Panc1 (cell line): ENCODE measurements at regions not wholly inside any gene's neighbourhood (a gene's known extent, or its start where the extent isn't known, plus 50 kb on each side); places are given as distances from the start of the nearest gene placed in this dataset.

ENCODE experiments used
- ATAC-seq: fragments of 200-7000 bp; cut with Tn5 transposase; 2 replicates; pipeline ENCODE4 v1.9.1; 2020; ENCODE audit warnings: mild to moderate bottlenecking, moderate library complexity
- BruUV-seq: library from RNA; stranded (reverse); fragments of 400-500 nt; replicated peaks from 2 replicates; lab custom pipeline; 2021; lab: Mats Ljungman, UMichigan
- CTCF ChIA-PET: fragments of 300-600 bp; sonication (Branson Sonifier 250); formaldehyde crosslinking; loops from one replicate; lab custom pipeline; 2022; ENCODE audit warnings: antibody characterized with exemption; lab: Charles Lee
- POLR2A ChIA-PET: fragments of 300-600 bp; sonication (Branson Sonifier 250); formaldehyde crosslinking; loops from one replicate; lab custom pipeline; 2022; ENCODE audit warnings: antibody characterized with exemption; lab: Charles Lee
- DNase-seq: peaks from one replicate; pipeline ENCODE4 v3.0.0-alpha.2; 2010; ENCODE audit warnings: low read depth, low spot score
- H3K27ac ChIP-seq: 2 replicates; pipeline ENCODE4 v1.5.1; 2011; ENCODE audit warnings: mild to moderate bottlenecking, low read length, inconsistent platforms
- H3K27me3 ChIP-seq: fragments of 200-500 bp; sonication (Bioruptor generic); 2 replicates; pipeline ENCODE4 v1.6.0; 2014; ENCODE audit warnings: low read length, inconsistent platforms; ENCODE audit not compliant: control insufficient read depth, insufficient read depth
- H3K36me3 ChIP-seq: fragments of 200-500 bp; sonication (Bioruptor generic); 2 replicates; pipeline ENCODE4 v1.5.1; 2014; ENCODE audit warnings: inconsistent platforms, mild to moderate bottlenecking, low read length, moderate library complexity; ENCODE audit not compliant: control insufficient read depth, insufficient read depth
- H3K4me1 ChIP-seq: 2 replicates; pipeline ENCODE4 v1.5.1; 2011; ENCODE audit warnings: inconsistent platforms, mild to moderate bottlenecking, low read length, moderate library complexity; ENCODE audit not compliant: control insufficient read depth, insufficient read depth
- H3K4me3 ChIP-seq, 2 experiments: 2 replicates each; pipeline ENCODE4 v1.5.1; 2011 to 2012; ENCODE audit warnings: low read depth in 2 of 2, low read length in 2 of 2, mild to moderate bottlenecking in 2 of 2, inconsistent platforms in 1 of 2, moderate library complexity in 1 of 2
- H3K9me3 ChIP-seq: fragments of 200-500 bp; sonication (Bioruptor generic); 2 replicates; pipeline ENCODE4 v1.5.1; 2014; ENCODE audit warnings: low read depth, mild to moderate bottlenecking, inconsistent platforms, low read length, moderate library complexity; ENCODE audit not compliant: control insufficient read depth, insufficient read depth
- CTCF ChIP-seq: fragments of 450-650 bp; IDR thresholded peaks from 2 replicates; pipeline ENCODE4 v1.5.1; 2017; ENCODE audit warnings: mild to moderate bottlenecking
- POLR2AphosphoS5 ChIP-seq: IDR thresholded peaks from 2 replicates; pipeline ENCODE4 v1.6.1; 2012; ENCODE audit warnings: mild to moderate bottlenecking, low read depth, low read length, moderate library complexity
- SIN3A ChIP-seq: IDR thresholded peaks from 2 replicates; pipeline ENCODE4 v1.6.1; 2012; ENCODE audit warnings: low read depth, mild to moderate bottlenecking, low read length, moderate library complexity, borderline replicate concordance; ENCODE audit not compliant: insufficient read depth
- TCF7L2 ChIP-seq: IDR thresholded peaks from 2 replicates; pipeline ENCODE4 v1.6.1; 2011; ENCODE audit warnings: mild to moderate bottlenecking, low read depth, low read length, inconsistent platforms
- in situ Hi-C: cut with HindIII; loops from 2 replicates; pipeline ENCODE4 v1.10.0; 2016; ENCODE audit warnings: low sequenced_read_pairs, low pct_unique_long_range_greater_than_20kb
- intact Hi-C: fragments of 100-400 bp; cut with micrococcal nuclease; formaldehyde crosslinking; loops from one replicate; pipeline ENCODE4 v1.10.0; 2022; ENCODE audit not compliant: unreplicated experiment
- TF ChIP-seq, protein P1 (sequence below), 2 experiments: IDR thresholded peaks; 2 replicates each; pipeline ENCODE4 v1.6.1; 2011 to 2012; ENCODE audit warnings: low read depth in 2 of 2, control low read depth in 1 of 2, low read length in 1 of 2, mild to moderate bottlenecking in 1 of 2, moderate library complexity in 1 of 2; ENCODE audit not compliant: insufficient read depth in 1 of 2

- Histone ChIP-seq H3K27me3 (no peaks in the 10 kb centered on the region), H3K9me3 (no peaks in the 10 kb centered on the region), H3K36me3 (no peaks in the 10 kb centered on the region), H3K4me3 (no peak overlapping the region), H3K4me1 (no peaks in the 10 kb centered on the region), H3K27ac (no peak overlapping the region)
- POLR2A ChIA-PET, result no interaction called here
- CTCF ChIA-PET, result no interaction called here
- in situ Hi-C loops (no loop called here), intact Hi-C loops (no loop called here)
- no peak for DNase-seq
- no TSS peak for BruUV-seq
- TF ChIP-seq SIN3A, result no peak
- no peak for TF ChIP-seq CTCF
- TF ChIP-seq, protein P1, sequence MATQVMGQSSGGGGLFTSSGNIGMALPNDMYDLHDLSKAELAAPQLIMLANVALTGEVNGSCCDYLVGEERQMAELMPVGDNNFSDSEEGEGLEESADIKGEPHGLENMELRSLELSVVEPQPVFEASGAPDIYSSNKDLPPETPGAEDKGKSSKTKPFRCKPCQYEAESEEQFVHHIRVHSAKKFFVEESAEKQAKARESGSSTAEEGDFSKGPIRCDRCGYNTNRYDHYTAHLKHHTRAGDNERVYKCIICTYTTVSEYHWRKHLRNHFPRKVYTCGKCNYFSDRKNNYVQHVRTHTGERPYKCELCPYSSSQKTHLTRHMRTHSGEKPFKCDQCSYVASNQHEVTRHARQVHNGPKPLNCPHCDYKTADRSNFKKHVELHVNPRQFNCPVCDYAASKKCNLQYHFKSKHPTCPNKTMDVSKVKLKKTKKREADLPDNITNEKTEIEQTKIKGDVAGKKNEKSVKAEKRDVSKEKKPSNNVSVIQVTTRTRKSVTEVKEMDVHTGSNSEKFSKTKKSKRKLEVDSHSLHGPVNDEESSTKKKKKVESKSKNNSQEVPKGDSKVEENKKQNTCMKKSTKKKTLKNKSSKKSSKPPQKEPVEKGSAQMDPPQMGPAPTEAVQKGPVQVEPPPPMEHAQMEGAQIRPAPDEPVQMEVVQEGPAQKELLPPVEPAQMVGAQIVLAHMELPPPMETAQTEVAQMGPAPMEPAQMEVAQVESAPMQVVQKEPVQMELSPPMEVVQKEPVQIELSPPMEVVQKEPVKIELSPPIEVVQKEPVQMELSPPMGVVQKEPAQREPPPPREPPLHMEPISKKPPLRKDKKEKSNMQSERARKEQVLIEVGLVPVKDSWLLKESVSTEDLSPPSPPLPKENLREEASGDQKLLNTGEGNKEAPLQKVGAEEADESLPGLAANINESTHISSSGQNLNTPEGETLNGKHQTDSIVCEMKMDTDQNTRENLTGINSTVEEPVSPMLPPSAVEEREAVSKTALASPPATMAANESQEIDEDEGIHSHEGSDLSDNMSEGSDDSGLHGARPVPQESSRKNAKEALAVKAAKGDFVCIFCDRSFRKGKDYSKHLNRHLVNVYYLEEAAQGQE (IDR thresholded peaks at IDR 0.05; ENCODE audit: insufficient read depth in 1 of 2, low read depth in 2 of 2, low read length in 1 of 2), result no peak
- TF ChIP-seq TCF7L2, result no peak
- no peak for TF ChIP-seq POLR2AphosphoS5
- ATAC-seq, result no peak
Observed at GRCh38 chr21:16205527-16205926, 475.7 kb downstream of the USP25 start.

DNA sequence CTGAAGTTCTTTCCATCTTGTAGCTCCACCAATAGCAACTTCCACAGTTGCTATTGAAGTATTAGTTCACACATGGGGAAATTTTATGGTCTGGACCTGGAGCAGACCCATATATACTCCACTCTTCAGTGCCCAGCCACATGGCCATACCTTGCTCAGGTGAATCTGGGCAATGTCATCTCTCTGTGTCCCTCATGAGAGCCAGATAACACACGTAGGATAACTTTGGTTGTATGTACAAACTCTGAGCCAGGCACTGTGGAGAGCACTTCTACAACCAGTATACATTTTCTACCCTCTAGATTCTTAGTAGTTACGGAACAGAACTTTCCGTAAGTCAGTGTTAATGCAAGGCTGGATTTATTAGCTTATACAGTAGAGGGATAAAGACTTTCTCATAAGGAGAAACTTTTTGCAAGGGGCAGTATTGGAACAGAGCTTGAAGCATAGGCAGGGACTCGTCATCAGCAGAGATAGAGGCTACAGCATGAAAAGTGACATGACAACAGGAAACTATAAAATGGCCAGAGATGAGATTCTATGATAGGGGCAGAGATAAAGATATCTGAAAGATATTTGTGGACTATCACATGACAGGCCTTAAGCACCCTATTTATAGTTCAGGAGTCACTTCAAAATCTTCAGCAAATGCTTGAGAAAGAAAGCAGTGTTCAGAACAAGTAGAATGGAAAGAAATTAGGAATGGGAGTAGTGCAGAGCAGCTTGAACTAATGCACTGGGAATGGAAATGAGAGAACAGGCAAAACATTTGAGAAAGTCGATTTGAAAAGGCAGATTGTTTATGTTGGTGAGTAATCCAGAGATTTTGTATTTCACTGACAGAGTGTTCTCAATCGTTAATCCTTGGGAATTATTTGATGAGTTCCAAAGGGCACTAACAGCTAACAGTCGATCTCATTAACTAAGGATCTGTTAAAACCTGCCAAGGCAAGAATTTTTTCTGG lies 481.8 kb downstream of the USP25 start:
- Histone ChIP-seq H3K36me3 (no peaks in the 10 kb centered on the region), H3K27me3 (no peaks in the 10 kb centered on the region), H3K9me3 (no peaks in the 10 kb centered on the region), H3K27ac (no peak overlapping the region), H3K4me1 (no peaks in the 10 kb centered on the region), H3K4me3 (no peak overlapping the region)
- DNase-seq (no peak), ATAC-seq (no peak)
- intact Hi-C loops, result no loop called here
- no TSS peak for BruUV-seq
- in situ Hi-C loops, result no loop called here
- TF ChIP-seq CTCF, result no peak
- TF ChIP-seq SIN3A, result no peak
- TF ChIP-seq POLR2AphosphoS5, result no peak
- TF ChIP-seq, protein P1 (IDR thresholded peaks at IDR 0.05; ENCODE audit: insufficient read depth in 1 of 2, low read depth in 2 of 2, low read length in 1 of 2), result no peak
- no peak for TF ChIP-seq TCF7L2
- ChIA-PET POLR2A (no interaction called here), CTCF (interaction anchor here (0.6 kb wide), 1 partner anchor 404 kb away, joined by 3 read pairs; no protein-coding TSS in a partner anchor)
